GM18517 (cell line): ENCODE measurements at regions not wholly inside any gene's neighbourhood (a gene's known extent, or its start where the extent isn't known, plus 50 kb on each side); places are given as distances from the start of the nearest gene placed in this dataset.
"Not testable (repeated sequence)": the region's sequence is repeated elsewhere in the genome, so short reads cannot be mapped to it uniquely, and the experiment has no call there.

Experiments
- ATAC-seq: cut with Tn5 transposase; IDR thresholded peaks from one replicate; pipeline ENCODE4 v1.9.1; 2021; ENCODE audit warnings: mild to moderate bottlenecking, moderate library complexity; ENCODE audit not compliant: unreplicated experiment

- ATAC-seq: no peak
These were observed 441.7 kb upstream of the NR3C2 start for GRCh38 chr4:148883891-148884290.

GRCh38 chr4:148883435-148883834, 441.2 kb upstream of the NR3C2 start:
- ATAC-seq: no peak

- ATAC-seq: no peak
These were observed 439.8 kb upstream of the NR3C2 start for GRCh38 chr4:148881860-148882643.

- ATAC-seq: no peak
These were observed 432.1 kb upstream of the NR3C2 start for GRCh38 chr4:148874331-148874730.

- no peak for ATAC-seq
These were observed 426.0 kb upstream of the NR3C2 start for GRCh38 chr4:148868191-148868590.

- no peak for ATAC-seq
These were observed 424.5 kb upstream of the NR3C2 start for GRCh38 chr4:148866666-148867065.

- no peak for ATAC-seq
These were observed 415.8 kb upstream of the NR3C2 start for GRCh38 chr4:148857973-148858534.

- ATAC-seq: no peak
These were observed 415.2 kb upstream of the NR3C2 start for GRCh38 chr4:148857239-148857972.

- no peak for ATAC-seq
These were observed 412.0 kb upstream of the NR3C2 start for GRCh38 chr4:148854203-148854602.

- ATAC-seq: no peak
These were observed 410.0 kb upstream of the NR3C2 start for GRCh38 chr4:148852092-148852699.

GRCh38 chr4:148850257-148850995, 408.2 kb upstream of the NR3C2 start:
- no peak for ATAC-seq

- ATAC-seq: no peak
These were observed 407.4 kb upstream of the NR3C2 start for GRCh38 chr4:148849581-148849980.

- no peak for ATAC-seq
These were observed 405.5 kb upstream of the NR3C2 start for GRCh38 chr4:148847544-148848255.

- no peak for ATAC-seq
These were observed 403.4 kb upstream of the NR3C2 start for GRCh38 chr4:148845609-148846008.

GRCh38 chr4:148843625-148844024, 401.4 kb upstream of the NR3C2 start:
- no peak for ATAC-seq

- ATAC-seq: no peak
These were observed 400.6 kb upstream of the NR3C2 start for GRCh38 chr4:148842843-148843242.

GRCh38 chr4:148837571-148837970, 395.4 kb upstream of the NR3C2 start:
- not testable (repeated sequence) for ATAC-seq

GRCh38 chr4:148834804-148835631, 392.8 kb upstream of the NR3C2 start:
- ATAC-seq: peak; percentile 76

GRCh38 chr4:148831945-148832344, 389.7 kb upstream of the NR3C2 start:
- no peak for ATAC-seq
